HEK293 (cell line): ENCODE measurements at regions not wholly inside any gene's neighbourhood (a gene's known extent, or its start where the extent isn't known, plus 50 kb on each side); places are given as distances from the start of the nearest gene placed in this dataset.

Source experiments
- AEBP2 ChIP-seq: fragments of 450-650 bp; formaldehyde crosslinking; IDR thresholded peaks from 2 replicates; pipeline ENCODE4 v1.5.1; 2016; ENCODE audit warnings: missing biosample characterization, missing genetic modification characterization, borderline replicate concordance
- CTCF ChIP-seq: fragments of 450-650 bp; formaldehyde crosslinking; IDR thresholded peaks from 2 replicates; pipeline ENCODE4 v1.5.1; 2016; ENCODE audit warnings: missing biosample characterization, missing genetic modification characterization
- PRDM4 ChIP-seq: fragments of 450-650 bp; formaldehyde crosslinking; IDR thresholded peaks from 2 replicates; pipeline ENCODE4 v1.5.1; 2017; ENCODE audit warnings: missing biosample characterization, missing genetic modification characterization
- YY1 ChIP-seq: fragments of 450-650 bp; formaldehyde crosslinking; IDR thresholded peaks from 2 replicates; pipeline ENCODE4 v1.5.1; 2018; ENCODE audit warnings: missing biosample characterization, missing genetic modification characterization
- ZNF26 ChIP-seq: fragments of 450-650 bp; formaldehyde crosslinking; IDR thresholded peaks from 2 replicates; pipeline ENCODE4 v1.5.1; 2016; ENCODE audit warnings: missing biosample characterization, missing genetic modification characterization
- ZNF292 ChIP-seq: fragments of 450-650 bp; formaldehyde crosslinking; IDR thresholded peaks from 2 replicates; pipeline ENCODE4 v1.5.1; 2016; ENCODE audit warnings: low read depth, missing biosample characterization, missing genetic modification characterization, borderline replicate concordance
- ZNF362 ChIP-seq: fragments of 450-650 bp; formaldehyde crosslinking; IDR thresholded peaks from 2 replicates; pipeline ENCODE4 v1.5.1; 2016; ENCODE audit warnings: missing biosample characterization, missing genetic modification characterization
- ZNF488 ChIP-seq: fragments of 450-650 bp; formaldehyde crosslinking; IDR thresholded peaks from 2 replicates; pipeline ENCODE4 v1.5.1; 2016; ENCODE audit warnings: missing biosample characterization, missing genetic modification characterization
- ZNF530 ChIP-seq: fragments of 450-650 bp; formaldehyde crosslinking; IDR thresholded peaks from 2 replicates; pipeline ENCODE4 v1.5.1; 2016; ENCODE audit warnings: low read depth, missing biosample characterization, missing genetic modification characterization
- ZNF626 ChIP-seq: fragments of 450-650 bp; sonication (Bioruptor Pico); formaldehyde crosslinking; IDR thresholded peaks from 2 replicates; pipeline ENCODE4 v1.5.1; 2018; ENCODE audit warnings: missing biosample characterization, missing genetic modification characterization, inconsistent platforms
- ZNF658 ChIP-seq: fragments of 450-650 bp; formaldehyde crosslinking; IDR thresholded peaks from 2 replicates; pipeline ENCODE4; 2016; ENCODE audit warnings: missing biosample characterization, missing genetic modification characterization

GRCh38 chr15:56553486-56553885 is 88.5 kb upstream of the MNS1 start:
- TF ChIP-seq YY1 (tag by site-specific recombination) = no peak
- TF ChIP-seq ZNF530 (tag by site-specific recombination) = no peak
- TF ChIP-seq ZNF26 (tag by site-specific recombination) = no peak
- no peak for TF ChIP-seq CTCF
- TF ChIP-seq ZNF292 (tag by site-specific recombination) = no peak
- no peak for TF ChIP-seq ZNF658 (tag by site-specific recombination)
- no peak for TF ChIP-seq AEBP2 (tag by site-specific recombination)
- no peak for TF ChIP-seq ZNF362 (tag by site-specific recombination)
- no peak for TF ChIP-seq ZNF488 (tag by site-specific recombination)
- TF ChIP-seq ZNF626 (tag by site-specific recombination) = no peak
- no peak for TF ChIP-seq PRDM4 (tag by site-specific recombination)
